Gastroesophageal sphincter (tissue), 3 donors: ENCODE measurements at regions not wholly inside any gene's neighbourhood (a gene's known extent, or its start where the extent isn't known, plus 50 kb on each side); places are given as distances from the start of the nearest gene placed in this dataset.

ENCODE experiments used
- EP300 ChIP-seq: sonication (generic); formaldehyde crosslinking; IDR thresholded peaks from one replicate; pipeline ENCODE4 v1.6.1; 2017; ENCODE audit warnings: antibody characterized with exemption, mild to moderate bottlenecking
- POLR2A ChIP-seq, 2 donors: fragments of 450-650 bp; IDR thresholded peaks; one replicate each; pipeline ENCODE4 v1.6.1; 2017; ENCODE audit warnings: antibody characterized with exemption in 2 of 2, mild to moderate bottlenecking in 2 of 2, moderate library complexity in 1 of 2
- POLR2AphosphoS5 ChIP-seq: sonication (generic); formaldehyde crosslinking; IDR thresholded peaks from one replicate; pipeline ENCODE4 v1.6.1; 2017; ENCODE audit warnings: antibody characterized with exemption
- TF ChIP-seq, protein P1 (sequence below), 4 experiments: fragments of 200-600 bp in 2 of 4; fragments of 450-650 bp in 2 of 4; sonication (generic) in 1 of 4; IDR thresholded peaks; one replicate each; pipeline ENCODE4 v1.5.1; 2017 to 2019; ENCODE audit warnings: antibody characterized with exemption in 4 of 4, mild to moderate bottlenecking in 2 of 4, moderate library complexity in 2 of 4

DNA sequence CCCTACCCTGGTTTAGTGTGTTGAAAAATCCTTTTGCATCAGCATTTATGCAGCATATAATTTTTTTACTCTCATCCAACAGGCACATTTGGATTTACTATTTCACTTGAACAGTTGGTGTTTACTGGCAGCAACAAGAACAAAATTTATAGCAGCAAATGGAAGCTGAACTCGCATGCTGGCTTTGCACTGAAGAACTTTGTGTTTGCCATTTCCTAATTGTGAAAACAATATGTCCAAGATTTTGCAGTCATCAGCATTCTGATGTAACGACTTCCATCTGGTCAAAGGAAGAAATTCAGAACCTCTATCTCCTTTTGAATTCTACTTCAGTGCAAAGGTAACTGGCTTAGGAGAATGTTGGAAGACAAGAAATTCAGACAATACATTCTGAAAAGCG lies 131.0 kb downstream of the DLEU7 start:
- TF ChIP-seq, protein P1, sequence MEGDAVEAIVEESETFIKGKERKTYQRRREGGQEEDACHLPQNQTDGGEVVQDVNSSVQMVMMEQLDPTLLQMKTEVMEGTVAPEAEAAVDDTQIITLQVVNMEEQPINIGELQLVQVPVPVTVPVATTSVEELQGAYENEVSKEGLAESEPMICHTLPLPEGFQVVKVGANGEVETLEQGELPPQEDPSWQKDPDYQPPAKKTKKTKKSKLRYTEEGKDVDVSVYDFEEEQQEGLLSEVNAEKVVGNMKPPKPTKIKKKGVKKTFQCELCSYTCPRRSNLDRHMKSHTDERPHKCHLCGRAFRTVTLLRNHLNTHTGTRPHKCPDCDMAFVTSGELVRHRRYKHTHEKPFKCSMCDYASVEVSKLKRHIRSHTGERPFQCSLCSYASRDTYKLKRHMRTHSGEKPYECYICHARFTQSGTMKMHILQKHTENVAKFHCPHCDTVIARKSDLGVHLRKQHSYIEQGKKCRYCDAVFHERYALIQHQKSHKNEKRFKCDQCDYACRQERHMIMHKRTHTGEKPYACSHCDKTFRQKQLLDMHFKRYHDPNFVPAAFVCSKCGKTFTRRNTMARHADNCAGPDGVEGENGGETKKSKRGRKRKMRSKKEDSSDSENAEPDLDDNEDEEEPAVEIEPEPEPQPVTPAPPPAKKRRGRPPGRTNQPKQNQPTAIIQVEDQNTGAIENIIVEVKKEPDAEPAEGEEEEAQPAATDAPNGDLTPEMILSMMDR (IDR thresholded peaks at IDR 0.05), result no peak
- TF ChIP-seq EP300, result no peak
- TF ChIP-seq POLR2A (IDR thresholded peaks at IDR 0.05), result no peak
- no peak for TF ChIP-seq POLR2AphosphoS5
